Urothelium cell line (cell line): ENCODE measurements at regions not wholly inside any gene's neighbourhood (a gene's known extent, or its start where the extent isn't known, plus 50 kb on each side); places are given as distances from the start of the nearest gene placed in this dataset.

Source experiments
- DNase-seq: peaks from one replicate; pipeline ENCODE4 v3.0.0; 2011; ENCODE audit warnings: low spot score, mixed read lengths
- FAIRE-seq: peaks from 2 replicates; lab custom pipeline; 2011; peaks lifted over from hg19 to GRCh38; lab: Jason Lieb, UNC

DNA sequence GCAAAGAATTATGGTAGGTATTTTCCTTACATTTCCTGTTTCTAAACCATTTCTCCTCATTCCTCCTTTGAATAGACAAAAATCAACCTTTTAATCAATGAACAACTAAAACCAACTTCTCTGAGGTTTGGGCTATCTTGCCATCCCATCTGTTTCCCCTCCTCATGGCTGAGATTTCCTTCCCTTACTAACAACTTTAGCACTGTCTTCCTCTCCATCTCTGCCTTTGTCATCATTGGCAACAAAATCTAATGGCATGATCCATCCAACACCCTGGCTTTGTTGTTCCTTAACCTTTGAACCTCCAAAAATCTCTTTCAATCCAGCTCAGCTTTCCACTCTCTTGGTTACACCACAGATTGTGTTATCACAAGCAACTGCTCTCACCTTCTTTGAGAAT lies 95.3 kb upstream of the FAM136A start:
- FAIRE-seq (no peak), DNase-seq (no peak)

DNA sequence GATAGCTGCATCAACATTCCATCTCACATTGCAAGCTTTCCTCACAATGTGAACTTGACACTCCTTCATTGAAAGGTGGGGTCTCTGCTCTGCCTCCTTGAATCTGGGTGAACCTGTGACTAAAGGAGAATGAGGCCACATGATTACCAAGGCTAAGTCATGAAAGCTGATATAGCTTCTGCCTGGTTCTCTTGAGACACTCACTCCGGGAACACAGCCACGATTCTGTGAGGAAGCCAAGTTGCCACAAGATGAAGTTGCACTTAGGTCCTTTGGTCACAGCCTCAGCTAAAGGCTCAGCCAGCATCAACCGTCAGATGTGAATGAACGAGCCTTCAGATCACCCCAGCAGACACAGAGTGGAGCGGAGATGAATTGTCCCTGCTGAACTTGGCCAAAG lies 94.7 kb upstream of the FAM136A start:
- no peak for FAIRE-seq
- no peak for DNase-seq

DNA sequence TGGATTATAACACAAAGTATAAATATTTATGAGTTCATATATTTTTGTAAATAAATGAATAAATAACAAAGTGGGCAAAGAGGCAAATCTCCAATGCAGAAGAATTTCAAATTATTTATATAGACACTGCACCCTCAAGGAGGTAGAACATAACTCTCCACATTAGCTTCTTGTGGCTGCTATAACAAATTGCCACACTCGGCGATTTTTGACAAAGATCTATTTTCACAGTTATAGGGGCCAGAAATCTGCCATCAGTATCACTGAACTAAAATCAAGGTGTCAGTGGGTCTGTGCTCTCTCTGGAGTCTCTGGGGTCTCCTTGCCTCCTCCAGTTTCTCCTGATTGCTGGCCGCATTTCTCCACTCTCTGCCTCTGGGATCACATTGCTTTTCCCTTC lies 92.0 kb upstream of the FAM136A start:
- FAIRE-seq (no peak), DNase-seq (no peak)

DNA sequence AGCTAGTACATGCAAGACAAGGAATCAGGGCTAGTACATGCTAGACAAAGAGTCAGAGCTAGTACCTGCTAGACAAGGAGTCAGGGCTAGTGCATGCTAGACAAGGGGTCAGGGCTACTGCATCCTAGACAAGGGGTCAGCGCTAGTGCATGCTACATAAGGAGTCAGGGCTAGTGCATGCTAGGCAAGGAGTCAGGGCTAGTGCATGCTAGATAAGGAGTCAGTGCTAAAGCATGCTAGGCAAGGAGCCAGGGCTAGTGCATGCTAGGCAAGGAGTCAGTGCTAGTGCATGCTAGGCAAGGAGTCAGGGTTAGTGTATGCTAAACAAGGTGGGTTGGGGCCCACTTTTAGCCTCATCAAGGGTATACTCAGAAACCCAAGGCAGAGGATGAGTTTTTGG lies 90.1 kb upstream of the FAM136A start:
- no peak for FAIRE-seq
- DNase-seq = no peak

DNA sequence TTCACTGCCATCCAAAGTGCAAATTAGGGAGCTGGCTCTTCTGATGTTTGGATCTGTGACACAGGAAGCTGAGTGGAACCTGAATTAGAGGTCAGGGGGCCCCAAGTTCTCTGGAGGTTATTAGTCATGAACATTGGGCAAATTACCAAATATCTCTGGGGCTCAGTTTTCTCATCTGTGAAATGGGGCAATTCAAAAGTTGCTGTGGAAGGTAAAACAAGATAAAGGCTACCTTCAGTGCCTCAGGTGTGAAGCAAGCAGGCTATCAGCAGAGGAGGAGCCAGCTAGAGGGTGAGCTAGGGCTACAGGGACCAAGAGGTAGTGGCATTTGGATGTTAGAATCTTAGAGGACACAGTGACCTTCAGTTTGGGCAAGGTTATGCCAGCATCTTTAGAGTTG lies 89.4 kb upstream of the FAM136A start:
- DNase-seq = no peak
- no peak for FAIRE-seq

DNA sequence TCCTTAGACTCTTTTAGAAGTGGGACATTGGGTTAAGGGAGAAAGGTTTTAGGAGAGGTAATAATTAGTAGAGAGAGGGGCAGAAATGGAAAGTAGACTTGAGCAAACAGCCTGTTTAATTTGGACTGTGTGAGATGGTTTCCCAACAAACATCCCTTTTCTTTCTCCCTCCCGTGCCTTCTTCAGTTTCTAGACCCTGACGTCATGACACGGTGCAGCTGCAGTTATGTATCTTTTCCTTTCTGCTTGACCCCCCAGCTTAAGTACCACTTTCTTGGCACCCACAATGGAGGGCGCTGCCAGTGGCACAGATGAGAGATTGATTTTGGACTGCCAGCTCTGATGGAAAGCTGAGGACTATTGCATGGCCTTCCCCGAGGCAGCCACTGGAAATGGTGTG lies 86.9 kb upstream of the FAM136A start:
- FAIRE-seq (peak; percentile 20), DNase-seq (no peak)

DNA sequence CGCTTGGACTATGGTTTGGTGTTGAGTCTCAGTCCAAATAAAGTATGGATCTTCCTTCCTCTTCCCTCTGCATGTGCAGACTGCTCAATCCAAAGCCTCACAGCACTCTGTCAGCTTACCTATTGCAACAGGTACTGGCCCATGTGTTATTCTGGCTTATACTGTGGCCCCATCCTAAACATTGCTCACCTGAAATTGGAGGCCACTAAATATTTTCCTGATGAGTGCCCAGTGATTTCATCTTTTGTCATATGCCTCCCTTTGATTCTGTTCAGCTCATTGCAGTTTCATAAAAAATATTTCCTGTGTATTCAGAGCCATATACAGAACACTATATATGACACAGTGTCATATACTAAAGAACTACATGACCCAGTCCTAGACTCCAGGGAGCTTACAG lies 86.3 kb upstream of the FAM136A start:
- no peak for DNase-seq
- no peak for FAIRE-seq

DNA sequence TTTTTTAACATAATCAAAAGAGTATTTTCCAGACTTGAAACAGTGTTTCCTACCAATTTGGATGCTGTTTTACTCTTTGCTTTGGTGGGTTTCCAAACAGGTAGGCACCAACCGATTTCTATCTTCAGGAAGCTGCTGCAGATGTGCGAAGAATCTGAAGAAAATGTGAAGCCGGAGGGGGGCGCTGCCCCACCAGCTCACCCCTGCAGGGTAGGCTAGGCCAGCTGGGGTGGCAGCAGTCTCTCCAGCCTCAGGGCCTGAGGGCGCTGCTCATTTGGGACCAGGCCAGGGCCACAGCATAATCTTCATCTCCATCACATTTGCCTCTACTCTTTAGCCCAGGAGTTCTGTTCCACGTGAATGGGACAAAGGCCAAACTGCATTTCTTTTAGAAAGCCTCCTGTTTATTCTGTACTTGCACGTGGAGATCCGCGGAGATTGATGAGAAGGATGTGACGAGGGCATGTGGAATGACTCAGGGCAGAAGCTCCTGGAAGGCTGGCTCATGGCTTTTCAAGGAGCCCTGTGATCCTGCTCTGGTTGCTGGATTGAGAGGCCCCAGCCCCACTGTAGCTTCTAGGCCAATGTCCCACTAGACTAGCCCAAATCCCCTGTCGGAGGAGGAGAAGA lies 84.2 kb upstream of the FAM136A start:
- FAIRE-seq (no peak), DNase-seq (no peak)

DNA sequence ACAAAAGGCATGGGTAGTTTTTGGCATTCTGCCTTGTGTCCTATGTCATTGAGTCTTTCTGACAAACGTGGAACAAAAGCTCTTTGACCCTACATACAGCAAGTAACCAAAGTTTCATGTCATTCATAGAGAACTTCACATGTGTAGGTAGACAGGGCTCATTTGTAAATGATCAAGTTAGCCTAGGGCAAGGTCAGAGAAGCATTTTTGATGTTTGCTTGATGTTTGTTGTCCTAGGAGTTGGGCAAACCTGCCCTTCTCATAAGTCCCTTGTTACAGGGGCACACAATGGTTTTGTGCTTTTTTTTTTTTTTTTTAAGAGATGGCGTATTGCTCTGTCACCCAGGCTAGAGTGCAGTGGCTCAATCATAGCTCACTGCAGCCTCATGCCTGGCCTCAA lies 83.3 kb upstream of the FAM136A start:
- FAIRE-seq (peak; percentile 69), DNase-seq (no peak)

DNA sequence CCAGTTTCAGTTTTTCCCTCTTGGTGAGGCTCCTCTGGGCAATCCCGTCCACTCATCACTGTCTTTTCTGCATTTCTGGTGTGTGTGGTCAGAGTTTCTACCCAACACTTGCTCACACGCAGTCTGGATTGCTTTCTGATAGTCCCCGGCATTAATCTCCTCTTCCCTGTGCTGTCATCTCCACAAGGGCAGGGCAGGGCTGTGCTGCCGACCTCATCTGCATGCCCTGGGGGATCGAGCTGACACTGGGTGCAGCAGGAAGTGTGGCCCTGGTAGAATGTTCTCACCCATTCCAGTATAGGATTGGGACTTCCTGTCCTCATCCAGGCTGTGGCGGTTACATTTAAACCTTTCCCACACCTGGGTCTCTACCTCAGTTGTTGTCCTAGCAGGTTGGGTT lies 80.0 kb upstream of the FAM136A start:
- no peak for FAIRE-seq

DNA sequence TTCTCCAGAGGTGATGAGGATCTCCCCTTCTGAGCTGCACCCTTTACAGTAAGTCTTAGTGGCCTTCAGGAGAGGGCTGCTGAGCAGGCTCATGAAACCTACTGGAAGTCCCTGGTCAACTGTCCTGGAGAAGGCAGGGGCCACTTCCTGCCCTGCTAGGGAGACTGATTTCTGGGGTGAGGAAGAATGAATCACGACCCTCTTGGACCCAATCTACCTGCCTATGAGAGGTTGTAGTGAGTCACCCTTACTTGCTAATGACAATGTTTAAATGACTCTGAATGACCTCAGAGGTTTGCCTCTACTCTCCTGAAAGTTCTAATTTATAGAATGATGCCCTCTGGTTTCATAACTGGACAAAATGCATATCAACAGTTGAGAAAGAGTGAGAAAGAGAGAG lies 79.4 kb upstream of the FAM136A start:
- DNase-seq (no peak), FAIRE-seq (no peak)

More for the DNA sequence above, 80.0 kb upstream of the FAM136A start:
- no peak for DNase-seq

DNA sequence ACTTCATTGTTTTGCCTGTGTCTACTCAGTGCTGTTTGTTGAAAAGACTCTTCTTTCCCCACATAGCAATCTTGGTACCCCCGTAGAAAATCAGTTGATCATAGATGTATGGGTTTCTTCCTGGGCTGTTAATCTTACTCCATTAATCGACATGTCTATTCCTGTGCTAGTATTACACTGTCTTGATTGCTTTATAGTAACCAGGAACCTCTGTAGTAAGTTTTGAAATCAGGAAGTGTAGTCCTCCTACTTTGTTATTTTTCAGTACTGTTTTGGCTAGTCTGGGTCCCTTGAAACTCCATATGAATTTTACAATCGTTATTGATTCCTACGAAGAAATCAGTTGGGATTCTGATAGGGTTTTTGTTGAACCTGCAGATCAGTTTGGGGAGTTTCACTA lies 78.8 kb upstream of the FAM136A start:
- DNase-seq (no peak), FAIRE-seq (no peak)

DNA sequence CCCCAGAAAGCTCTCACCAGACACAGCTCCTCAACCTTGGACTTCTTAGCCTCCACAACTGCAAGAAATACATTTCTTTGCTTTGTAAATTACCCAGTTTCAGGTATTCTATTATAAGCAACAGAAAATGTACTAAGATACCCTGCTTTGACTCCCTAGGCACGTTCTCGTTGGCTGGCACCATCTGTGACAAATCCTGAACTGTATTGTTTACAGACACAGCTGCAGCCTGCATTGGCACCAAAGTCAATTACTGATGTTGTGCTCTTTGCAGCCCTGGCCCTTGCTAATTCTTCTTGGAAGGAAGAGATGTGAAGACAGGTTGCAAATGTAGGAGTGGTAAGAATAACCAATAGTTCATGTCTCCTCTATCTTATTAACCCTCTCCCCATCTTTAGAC lies 72.7 kb upstream of the FAM136A start:
- no peak for FAIRE-seq
- no peak for DNase-seq

DNA sequence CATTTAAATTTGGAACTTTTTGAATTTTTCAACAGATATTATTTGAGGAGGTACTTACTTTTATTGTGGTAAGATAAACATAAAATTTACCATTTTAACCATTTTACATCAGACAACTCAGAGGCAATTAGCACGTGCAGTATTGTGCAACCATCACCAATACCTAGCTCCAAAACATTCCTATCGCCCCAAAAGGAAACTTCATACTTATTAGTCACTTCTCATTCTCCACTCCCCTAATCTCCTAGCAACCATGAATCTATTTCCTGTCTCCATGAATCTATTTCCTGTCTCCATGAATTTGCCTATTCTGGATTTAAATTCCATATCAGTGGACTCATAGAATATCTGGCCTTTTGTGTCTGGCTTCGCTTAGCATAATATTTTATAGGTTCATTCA lies 69.9 kb upstream of the FAM136A start:
- peak; percentile 50 for DNase-seq
- no peak for FAIRE-seq

DNA sequence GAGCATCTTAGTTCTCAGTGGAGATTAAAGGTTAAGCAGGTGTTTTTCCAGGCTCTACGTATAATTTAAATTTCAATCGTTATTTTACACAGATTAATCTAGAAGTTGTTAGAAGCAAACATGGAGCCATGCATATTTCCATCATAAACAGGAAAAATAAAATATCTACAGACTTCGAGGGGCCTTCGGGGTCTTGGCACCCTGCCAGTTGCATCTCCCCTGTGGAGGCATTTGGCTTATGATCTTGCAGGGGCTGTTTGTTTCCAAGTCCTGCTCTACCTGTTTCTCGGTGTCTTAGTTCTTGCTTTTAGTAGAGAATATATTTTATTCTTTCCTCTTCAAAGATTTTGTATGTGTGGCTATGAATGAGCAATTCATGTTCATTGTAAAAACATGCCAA lies 67.2 kb upstream of the FAM136A start:
- DNase-seq = no peak
- no peak for FAIRE-seq

DNA sequence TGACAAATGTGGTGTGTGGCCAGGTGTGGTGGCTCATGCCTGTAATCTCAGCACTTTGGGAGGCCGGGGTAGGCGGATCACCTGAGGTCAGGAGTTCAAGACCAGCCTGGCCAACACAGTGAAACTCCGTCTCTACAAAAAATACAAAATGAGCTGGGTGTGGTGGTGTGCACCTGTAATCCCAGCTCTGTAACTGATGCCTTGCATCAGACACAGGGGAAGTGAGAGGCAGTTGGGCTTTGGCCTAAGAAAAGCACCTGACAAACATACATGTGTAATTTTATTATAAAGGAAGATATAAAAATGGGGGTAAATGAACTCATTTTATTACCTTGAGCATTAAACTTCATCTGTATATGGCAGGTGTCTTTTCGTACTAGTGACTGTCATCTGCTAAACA lies 66.7 kb upstream of the FAM136A start:
- FAIRE-seq (no peak), DNase-seq (no peak)

DNA sequence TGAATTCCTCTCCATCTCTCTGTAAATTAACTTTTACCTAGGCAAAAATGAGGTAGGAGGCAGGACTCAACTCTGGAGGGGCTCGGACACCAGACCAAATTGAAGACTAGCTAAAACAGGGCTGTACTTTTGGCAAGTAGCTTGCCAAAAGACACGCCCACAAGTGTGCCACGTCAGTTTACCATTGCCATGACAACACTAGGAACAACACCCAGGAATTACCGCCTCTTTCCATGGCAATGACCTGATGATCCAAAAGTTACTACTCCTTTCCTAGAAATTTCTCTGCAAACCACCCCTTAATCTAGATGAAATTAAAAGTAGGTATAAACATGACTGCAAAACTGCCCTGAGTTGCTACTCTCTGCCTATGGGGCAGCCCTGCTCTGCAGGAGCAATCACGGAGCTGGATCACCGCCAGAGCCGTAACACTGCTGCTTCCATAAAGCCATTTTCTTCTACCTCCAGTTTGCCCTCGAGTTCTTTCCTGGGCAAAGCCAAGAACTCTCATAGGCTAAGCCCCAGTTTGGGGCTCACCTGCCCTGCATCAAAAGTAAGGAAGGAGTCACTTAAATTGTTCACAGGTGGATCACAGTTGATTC lies 66.0 kb upstream of the FAM136A start:
- no peak for DNase-seq
- no peak for FAIRE-seq

DNA sequence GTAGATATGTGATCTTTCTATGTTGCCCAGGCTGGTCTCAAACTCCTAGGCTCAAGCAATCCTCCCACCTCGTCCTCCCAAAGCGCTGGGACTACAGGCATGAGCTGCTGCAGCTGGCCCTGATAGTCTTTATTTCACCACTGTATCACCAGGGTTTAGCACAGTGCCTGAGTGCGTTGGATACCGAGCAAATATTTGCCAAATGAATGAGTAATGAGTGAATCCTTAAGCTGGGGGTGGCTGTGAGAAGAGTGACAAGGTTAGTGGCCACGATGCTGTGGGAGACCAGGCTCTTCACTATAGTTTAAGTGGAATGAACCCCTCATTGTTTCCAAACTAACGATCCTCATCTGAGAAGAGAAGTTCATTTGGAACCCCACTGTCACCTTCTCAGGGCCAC lies 60.8 kb upstream of the FAM136A start:
- DNase-seq = no peak
- FAIRE-seq = no peak

DNA sequence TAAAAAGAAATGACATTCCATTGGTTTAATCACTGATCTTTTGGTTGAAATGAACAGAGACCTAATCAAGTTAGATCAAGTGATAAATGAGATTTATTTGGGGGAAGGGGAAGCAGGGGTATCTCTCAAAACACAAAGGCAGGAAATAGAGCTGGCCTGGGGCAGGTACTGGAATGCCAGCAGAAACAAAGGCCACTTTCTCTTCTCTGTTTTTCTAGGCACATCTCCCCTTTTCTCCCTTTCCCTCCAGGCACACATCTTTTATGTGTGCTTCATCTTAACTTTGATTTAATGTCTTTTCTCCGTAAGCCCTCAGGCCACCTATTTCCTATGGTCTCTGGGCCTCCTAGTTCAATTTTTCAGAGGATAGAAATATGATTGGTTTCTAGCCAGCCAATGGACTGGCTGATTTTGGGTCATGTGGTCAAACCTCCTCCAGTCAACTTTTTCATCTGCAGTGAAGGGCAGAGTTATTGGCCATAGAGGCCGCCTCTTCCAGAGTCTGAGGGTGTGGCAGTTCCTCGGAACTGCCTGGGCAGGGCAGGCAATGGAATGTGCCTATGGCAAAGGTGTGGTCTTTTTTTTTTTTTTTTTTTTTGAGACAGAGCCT lies 58.9 kb upstream of the FAM136A start:
- no peak for DNase-seq
- FAIRE-seq = no peak

DNA sequence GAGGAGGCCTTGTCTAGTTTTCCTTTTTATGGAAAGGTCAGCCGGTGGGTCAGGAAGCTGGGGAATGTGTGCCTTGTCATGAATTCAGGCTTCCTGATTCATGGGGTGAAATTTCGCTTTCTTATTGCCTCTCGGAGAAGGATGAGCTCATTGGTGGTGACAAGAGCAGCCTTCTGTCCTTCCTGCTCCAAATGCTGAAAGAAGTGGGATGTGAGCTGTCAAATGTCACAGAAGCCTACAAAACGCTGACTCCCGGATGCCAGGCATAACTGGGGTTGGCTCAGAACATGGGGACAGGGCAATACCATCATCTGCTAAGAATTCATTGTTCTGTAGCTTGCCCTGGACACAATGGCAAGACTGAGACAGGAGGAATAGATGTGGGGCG lies 55.8 kb upstream of the FAM136A start:
- peak; percentile 81 for DNase-seq
- peak; percentile 86 for FAIRE-seq

DNA sequence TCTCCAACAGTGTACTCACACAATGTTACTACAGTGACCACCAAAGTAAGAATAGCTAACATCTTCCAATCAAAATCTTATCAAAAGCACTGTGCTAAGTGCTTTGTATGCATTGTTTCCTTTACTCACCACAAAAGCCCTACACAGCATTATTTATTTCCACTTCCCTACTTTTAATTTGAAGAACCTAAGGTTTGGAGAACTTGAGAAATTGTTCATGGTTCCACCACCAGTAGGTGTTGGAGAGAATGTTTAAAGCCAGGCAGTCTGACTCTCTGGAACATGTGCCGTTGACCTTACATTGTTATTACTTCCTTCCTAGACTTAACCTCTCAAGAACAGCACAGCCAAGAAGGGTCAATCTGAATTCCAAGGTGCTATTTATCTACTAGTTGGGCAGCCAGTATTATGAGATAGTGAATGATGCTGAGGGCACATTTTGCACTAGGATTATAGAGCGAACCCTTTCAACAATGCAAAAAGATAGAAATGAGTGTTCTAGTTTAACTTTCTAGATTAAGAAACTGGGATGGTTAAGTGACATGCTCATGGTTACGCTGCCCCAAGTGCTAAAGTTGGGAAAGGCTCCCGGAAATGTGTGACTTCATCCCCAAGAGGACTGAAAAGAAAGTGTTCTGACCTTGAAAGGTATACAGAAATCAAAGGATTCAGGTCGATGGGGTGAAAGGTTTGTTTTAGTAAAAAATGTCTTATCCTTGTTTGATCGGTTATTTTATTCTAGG lies 55.2 kb upstream of the FAM136A start:
- DNase-seq (peak; percentile 48), FAIRE-seq (peak; percentile 13)
